Ascending aorta (tissue), 2 donors: ENCODE measurements at regions not wholly inside any gene's neighbourhood (a gene's known extent, or its start where the extent isn't known, plus 50 kb on each side); places are given as distances from the start of the nearest gene placed in this dataset.

Source experiments
- DNase-seq, 2 donors: peaks; one replicate each; pipeline ENCODE4 v3.0.0-alpha.2; 2019; ENCODE audit warnings: low spot score in 2 of 2
- H3K27ac ChIP-seq, 2 donors: fragments of 200-600 bp; sonication (generic); one replicate each; pipeline ENCODE4 v1.5.1; 2016 to 2017; ENCODE audit warnings: mild to moderate bottlenecking in 1 of 2
- H3K27me3 ChIP-seq: fragments of 200-600 bp; sonication (generic); one replicate; pipeline ENCODE4 v1.5.1; 2017
- H3K36me3 ChIP-seq, 2 donors: fragments of 200-600 bp; sonication (generic); one replicate each; pipeline ENCODE4 v1.5.1; 2016
- H3K4me1 ChIP-seq, 2 donors: fragments of 200-600 bp; sonication (generic); one replicate each; pipeline ENCODE4 v1.5.1; 2016 to 2017; ENCODE audit warnings: mild to moderate bottlenecking in 1 of 2
- H3K4me3 ChIP-seq, 2 donors: fragments of 200-600 bp; sonication (generic); one replicate each; pipeline ENCODE4 v1.5.1; 2016 to 2017; ENCODE audit warnings: mild to moderate bottlenecking in 1 of 2
- H3K9me3 ChIP-seq, 2 donors: fragments of 200-600 bp; sonication (generic); one replicate each; pipeline ENCODE4 v1.5.1; 2016
- CTCF ChIP-seq, 3 experiments: fragments of 200-600 bp in 2 of 3; fragments of 450-650 bp in 1 of 3; sonication (generic) in 2 of 3; IDR thresholded peaks; one replicate each; pipeline ENCODE4 v1.5.1; 2016 to 2019; ENCODE audit warnings: antibody characterized with exemption in 3 of 3, mild to moderate bottlenecking in 1 of 3, moderate library complexity in 1 of 3
- intact Hi-C: fragments of 100-400 bp; cut with DNase I; formaldehyde crosslinking; loops from one replicate; pipeline ENCODE4 v1.15.1; 2023

GRCh38 chr14:97264516-97265230, 467.5 kb downstream of the VRK1 start:
- no peak for DNase-seq
- no peaks in the 10 kb centered on the region for H3K4me1 ChIP-seq
- H3K36me3 ChIP-seq, result no peaks in the 10 kb centered on the region
- no peak for TF ChIP-seq CTCF (IDR thresholded peaks at IDR 0.05)
- intact Hi-C loops, result no loop called here
- no peak overlapping the region for H3K27ac ChIP-seq
- H3K4me3 ChIP-seq, result no peak overlapping the region
- no peaks in the 10 kb centered on the region for H3K27me3 ChIP-seq
- no peaks in the 10 kb centered on the region for H3K9me3 ChIP-seq

- H3K9me3 ChIP-seq, result no peaks in the 10 kb centered on the region
- intact Hi-C loops, result no loop called here
- DNase-seq, result no peak
- TF ChIP-seq CTCF (IDR thresholded peaks at IDR 0.05), result no peak
- no peak overlapping the region for H3K4me3 ChIP-seq
- no peaks in the 10 kb centered on the region for H3K4me1 ChIP-seq
- no peaks in the 10 kb centered on the region for H3K36me3 ChIP-seq
- H3K27ac ChIP-seq, result no peak overlapping the region
- H3K27me3 ChIP-seq, result no peaks in the 10 kb centered on the region
These were observed 469.5 kb downstream of the VRK1 start for GRCh38 chr14:97266653-97267052.

- H3K9me3 ChIP-seq, result no peaks in the 10 kb centered on the region
- DNase-seq, result no peak
- intact Hi-C loops, result no loop called here
- no peak overlapping the region for H3K4me3 ChIP-seq
- no peaks in the 10 kb centered on the region for H3K36me3 ChIP-seq
- H3K4me1 ChIP-seq, result no peaks in the 10 kb centered on the region
- no peak overlapping the region for H3K27ac ChIP-seq
- TF ChIP-seq CTCF (IDR thresholded peaks at IDR 0.05), result no peak
- H3K27me3 ChIP-seq, result no peaks in the 10 kb centered on the region
These were observed 470.3 kb downstream of the VRK1 start for GRCh38 chr14:97267509-97267908.

GRCh38 chr14:97268097-97268496, 470.9 kb downstream of the VRK1 start:
- Histone ChIP-seq H3K4me3 (no peak overlapping the region), H3K27me3 (no peaks in the 10 kb centered on the region), H3K36me3 (no peaks in the 10 kb centered on the region), H3K4me1 (no peaks in the 10 kb centered on the region), H3K27ac (no peak overlapping the region), H3K9me3 (no peaks in the 10 kb centered on the region)
- DNase-seq, result no peak
- intact Hi-C loops, result no loop called here
- TF ChIP-seq CTCF (IDR thresholded peaks at IDR 0.05), result no peak

GRCh38 chr14:97270308-97270707, 473.1 kb downstream of the VRK1 start:
- Histone ChIP-seq H3K9me3 (no peaks in the 10 kb centered on the region), H3K27ac (no peak overlapping the region), H3K27me3 (no peaks in the 10 kb centered on the region), H3K4me1 (no peaks in the 10 kb centered on the region), H3K4me3 (no peak overlapping the region), H3K36me3 (no peaks in the 10 kb centered on the region)
- no peak for TF ChIP-seq CTCF (IDR thresholded peaks at IDR 0.05)
- intact Hi-C loops, result no loop called here
- no peak for DNase-seq
